ENCODE measurements at regions not wholly inside any gene's neighbourhood (a gene's known extent, or its start where the extent isn't known, plus 50 kb on each side); places are given as distances from the start of the nearest gene placed in this dataset.

DNA sequence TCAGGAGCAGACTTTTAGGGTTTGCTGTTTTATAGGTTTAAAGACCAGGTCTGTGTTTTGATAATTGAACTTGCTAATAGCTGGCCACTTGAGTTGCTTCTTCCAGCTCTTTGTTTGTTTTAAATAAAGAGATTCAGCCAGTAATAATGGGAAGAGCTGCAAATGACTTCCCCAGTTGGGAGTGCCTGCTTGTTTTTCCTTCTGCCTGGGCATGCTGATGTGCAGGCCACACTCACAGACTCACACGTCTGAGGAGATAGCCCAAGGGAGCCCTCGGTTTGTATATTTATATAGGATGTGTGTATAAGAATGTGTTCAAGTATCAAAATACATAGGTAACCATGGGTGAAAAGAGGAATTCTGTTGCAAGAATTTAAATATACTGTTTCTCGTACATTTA, 78.2 kb upstream of the BOC start:
- Histone ChIP-seq H3K4me1 (ENCODE audit: control insufficient read depth, extremely low read depth, insufficient read depth, low read length) (no peaks in the 10 kb centered on the region), H3K36me3 (ENCODE audit: control insufficient read depth in 2 of 2, extremely low read depth in 1 of 2, insufficient read depth in 2 of 2, low read length in 2 of 2) (no peaks in the 10 kb centered on the region), H3K4me2 (ENCODE audit: control insufficient read depth, extremely low read depth, insufficient read depth, low read depth, low read length) (no peak overlapping the region), H3K27me3 (ENCODE audit: control insufficient read depth, extremely low read depth, insufficient read depth, low read length) (no peaks in the 10 kb centered on the region), H3K79me2 (ENCODE audit: control insufficient read depth, insufficient read depth, low read length) (no peaks in the 10 kb centered on the region), H4K20me1 (ENCODE audit: control insufficient read depth, extremely low read depth, insufficient read depth, low read length) (no peaks in the 10 kb centered on the region), H3K9me1 (ENCODE audit: control insufficient read depth, extremely low read depth, insufficient read depth, low read length) (no peaks in the 10 kb centered on the region), H3K27ac (ENCODE audit: control insufficient read depth, insufficient read depth, low read length) (no peak overlapping the region), H3K4me3 (ENCODE audit: control insufficient read depth in 2 of 3, extremely low read depth in 1 of 3, insufficient read depth in 2 of 3, low read depth in 1 of 3, low read length in 3 of 3) (no peak overlapping the region), H3K9me3 (ENCODE audit: control insufficient read depth, low read depth, low read length) (no peaks in the 10 kb centered on the region), H2AFZ (ENCODE audit: control insufficient read depth, low read length) (no peak overlapping the region), H3K9ac (ENCODE audit: control insufficient read depth, extremely low read depth, insufficient read depth, low read length) (no peak overlapping the region)
- no peak for FAIRE-seq
- TF ChIP-seq, protein P1, sequence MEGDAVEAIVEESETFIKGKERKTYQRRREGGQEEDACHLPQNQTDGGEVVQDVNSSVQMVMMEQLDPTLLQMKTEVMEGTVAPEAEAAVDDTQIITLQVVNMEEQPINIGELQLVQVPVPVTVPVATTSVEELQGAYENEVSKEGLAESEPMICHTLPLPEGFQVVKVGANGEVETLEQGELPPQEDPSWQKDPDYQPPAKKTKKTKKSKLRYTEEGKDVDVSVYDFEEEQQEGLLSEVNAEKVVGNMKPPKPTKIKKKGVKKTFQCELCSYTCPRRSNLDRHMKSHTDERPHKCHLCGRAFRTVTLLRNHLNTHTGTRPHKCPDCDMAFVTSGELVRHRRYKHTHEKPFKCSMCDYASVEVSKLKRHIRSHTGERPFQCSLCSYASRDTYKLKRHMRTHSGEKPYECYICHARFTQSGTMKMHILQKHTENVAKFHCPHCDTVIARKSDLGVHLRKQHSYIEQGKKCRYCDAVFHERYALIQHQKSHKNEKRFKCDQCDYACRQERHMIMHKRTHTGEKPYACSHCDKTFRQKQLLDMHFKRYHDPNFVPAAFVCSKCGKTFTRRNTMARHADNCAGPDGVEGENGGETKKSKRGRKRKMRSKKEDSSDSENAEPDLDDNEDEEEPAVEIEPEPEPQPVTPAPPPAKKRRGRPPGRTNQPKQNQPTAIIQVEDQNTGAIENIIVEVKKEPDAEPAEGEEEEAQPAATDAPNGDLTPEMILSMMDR (optimal IDR thresholded peaks at IDR 0.05 in 1 of 3, IDR thresholded peaks at IDR 0.05 in 1 of 3, conservative IDR thresholded peaks at IDR 0.05 in 1 of 3; ENCODE audit: extremely low read depth in 1 of 3, insufficient read depth in 2 of 3, low read length in 3 of 3) = no peak
- TF ChIP-seq EZH2 (IDR thresholded peaks at IDR 0.05; ENCODE audit: low read length) = no peak
- no peak for DNase-seq (ENCODE audit: low read depth, low spot score)
- dilution Hi-C loops (cut with MboI; ENCODE audit: extremely low pct_ligation_motif_present, low sequenced_read_pairs) = no loop called here

DNA sequence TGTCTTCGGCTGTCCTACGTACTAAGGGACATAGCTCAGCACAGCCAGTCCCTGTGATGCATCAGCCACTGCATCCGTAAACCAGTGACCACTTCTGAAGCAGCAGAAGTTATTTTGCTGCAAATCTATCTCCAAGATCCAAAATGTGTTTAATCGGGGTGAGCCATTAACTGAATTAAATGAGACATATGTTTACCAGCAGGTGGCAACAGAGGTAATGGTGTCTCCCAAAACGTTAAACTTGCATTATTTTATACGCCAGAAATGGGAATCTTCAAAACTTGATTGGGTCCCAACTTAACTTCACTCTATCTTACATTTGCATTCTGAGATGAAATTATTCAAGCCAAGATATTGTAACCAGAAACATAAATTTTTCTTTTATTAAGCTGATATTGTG, 75.3 kb upstream of the BOC start:
- Histone ChIP-seq H3K4me2 (ENCODE audit: control insufficient read depth, extremely low read depth, insufficient read depth, low read depth, low read length) (no peak overlapping the region), H3K36me3 (ENCODE audit: control insufficient read depth in 2 of 2, extremely low read depth in 1 of 2, insufficient read depth in 2 of 2, low read length in 2 of 2) (no peaks in the 10 kb centered on the region), H3K4me1 (ENCODE audit: control insufficient read depth, extremely low read depth, insufficient read depth, low read length) (no peaks in the 10 kb centered on the region), H3K79me2 (ENCODE audit: control insufficient read depth, insufficient read depth, low read length) (no peaks in the 10 kb centered on the region), H3K9me1 (ENCODE audit: control insufficient read depth, extremely low read depth, insufficient read depth, low read length) (no peaks in the 10 kb centered on the region), H3K9me3 (ENCODE audit: control insufficient read depth, low read depth, low read length) (no peaks in the 10 kb centered on the region), H3K27me3 (ENCODE audit: control insufficient read depth, extremely low read depth, insufficient read depth, low read length) (no peaks in the 10 kb centered on the region), H2AFZ (ENCODE audit: control insufficient read depth, low read length) (peak overlapping the region; percentile 59), H3K27ac (ENCODE audit: control insufficient read depth, insufficient read depth, low read length) (no peak overlapping the region), H3K4me3 (ENCODE audit: control insufficient read depth in 2 of 3, extremely low read depth in 1 of 3, insufficient read depth in 2 of 3, low read depth in 1 of 3, low read length in 3 of 3) (no peak overlapping the region), H3K9ac (ENCODE audit: control insufficient read depth, extremely low read depth, insufficient read depth, low read length) (no peak overlapping the region), H4K20me1 (ENCODE audit: control insufficient read depth, extremely low read depth, insufficient read depth, low read length) (no peaks in the 10 kb centered on the region)
- no peak for TF ChIP-seq EZH2 (IDR thresholded peaks at IDR 0.05; ENCODE audit: low read length)
- TF ChIP-seq, protein P1 (optimal IDR thresholded peaks at IDR 0.05 in 1 of 3, IDR thresholded peaks at IDR 0.05 in 1 of 3, conservative IDR thresholded peaks at IDR 0.05 in 1 of 3; ENCODE audit: extremely low read depth in 1 of 3, insufficient read depth in 2 of 3, low read length in 3 of 3) = peak; percentile 21 to 52 (median 48)
- FAIRE-seq (peak; percentile 72), DNase-seq (ENCODE audit: low read depth, low spot score) (no peak)
- dilution Hi-C loops (cut with MboI; ENCODE audit: extremely low pct_ligation_motif_present, low sequenced_read_pairs) = no loop called here
